Smooth muscle cell (in vitro differentiated cells): ENCODE measurements at regions not wholly inside any gene's neighbourhood (a gene's known extent, or its start where the extent isn't known, plus 50 kb on each side); places are given as distances from the start of the nearest gene placed in this dataset.

Experiments used
- DNase-seq: peaks from one replicate; lab custom pipeline; 2025; ENCODE audit not compliant: unreplicated experiment; lab: John Stamatoyannopoulos, UW
- H2AFZ ChIP-seq: fragments of 200-600 bp; sonication (generic); 2 replicates; pipeline ENCODE4 v1.6.0; 2016; ENCODE audit warnings: antibody characterized with exemption, low read depth, mild to moderate bottlenecking
- H3F3A ChIP-seq: fragments of 200-600 bp; sonication (generic); 2 replicates; pipeline ENCODE4 v1.6.0; 2017; ENCODE audit warnings: antibody characterized with exemption, low read depth
- H3K27ac ChIP-seq: fragments of 200-600 bp; sonication (generic); 2 replicates; pipeline ENCODE4 v1.5.1; 2016; ENCODE audit warnings: low read depth, mild to moderate bottlenecking
- H3K27me3 ChIP-seq: fragments of 200-600 bp; sonication (generic); 2 replicates; pipeline ENCODE4 v1.6.1; 2016; ENCODE audit warnings: low read depth, mild to moderate bottlenecking
- H3K36me3 ChIP-seq: fragments of 200-600 bp; sonication (generic); 2 replicates; pipeline ENCODE4 v1.5.1; 2016; ENCODE audit warnings: low read depth
- H3K4me1 ChIP-seq: fragments of 200-600 bp; sonication (generic); 2 replicates; pipeline ENCODE4 v1.5.1; 2016; ENCODE audit warnings: low read depth
- H3K4me2 ChIP-seq: fragments of 200-600 bp; sonication (generic); 2 replicates; pipeline ENCODE4 v1.6.0; 2016; ENCODE audit warnings: mild to moderate bottlenecking
- H3K4me3 ChIP-seq: fragments of 200-600 bp; sonication (generic); 2 replicates; pipeline ENCODE4 v1.5.1; 2016; ENCODE audit warnings: mild to moderate bottlenecking
- H3K79me2 ChIP-seq: fragments of 200-600 bp; sonication (generic); 2 replicates; pipeline ENCODE4 v1.6.0; 2016; ENCODE audit warnings: low read depth, mild to moderate bottlenecking
- H3K9ac ChIP-seq: fragments of 200-600 bp; sonication (generic); 2 replicates; pipeline ENCODE4 v1.6.0; 2016; ENCODE audit warnings: low read depth
- H3K9me3 ChIP-seq: fragments of 200-600 bp; sonication (generic); replicated peaks from 2 replicates; pipeline ENCODE4 v1.5.1; 2016; ENCODE audit warnings: low read depth
- H4K20me1 ChIP-seq: fragments of 200-600 bp; sonication (generic); 2 replicates; pipeline ENCODE4 v1.6.0; 2016; ENCODE audit warnings: low read depth
- WGBS: methylation state at CpG from one replicate; pipeline ENCODE4 v1.1.7; 2016; ENCODE audit warnings: low lambda C conversion rate; 5-methylcytosine and 5-hydroxymethylcytosine counted together
- TF ChIP-seq, protein P1 (sequence below): fragments of 200-600 bp; sonication (generic); IDR thresholded peaks from 2 replicates; pipeline ENCODE4 v1.5.1; 2017; ENCODE audit warnings: borderline replicate concordance, mild to moderate bottlenecking, antibody characterized with exemption; ENCODE audit not compliant: insufficient read depth, poor library complexity, severe bottlenecking

DNA sequence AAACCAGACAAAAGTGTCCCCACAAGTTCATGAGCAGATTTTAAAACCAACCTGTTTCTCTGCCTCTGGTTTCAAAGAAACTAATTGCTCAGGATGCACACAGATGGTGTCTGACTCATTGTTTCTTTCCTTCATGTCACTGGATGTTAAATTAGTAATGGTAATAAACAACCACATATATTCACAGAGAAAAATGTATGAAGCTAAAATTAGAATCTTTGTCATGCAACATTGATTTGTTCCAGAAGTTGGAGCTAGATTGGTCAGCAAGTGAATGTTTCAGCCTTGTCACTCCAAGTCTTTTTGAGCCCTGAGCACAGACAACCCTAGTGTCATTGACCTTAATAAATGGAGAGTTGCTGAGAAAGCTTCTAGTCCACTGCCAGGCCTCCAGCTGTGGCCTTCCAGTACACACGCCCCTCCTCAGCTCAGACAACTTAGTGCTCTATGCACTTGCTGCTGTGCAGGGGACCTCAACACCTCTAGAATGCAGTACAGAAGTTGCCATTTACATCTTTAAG lies 175.9 kb downstream of the CCDC71L start:
- Histone ChIP-seq H3K9me3 (no peaks in the 10 kb centered on the region), H3F3A (no peaks in the 10 kb centered on the region), H4K20me1 (no peaks in the 10 kb centered on the region), H3K4me3 (no peak overlapping the region), H3K36me3 (no peaks in the 10 kb centered on the region), H3K27me3 (no peaks in the 10 kb centered on the region), H3K4me2 (peak overlapping the region; percentile 17), H3K27ac (peak overlapping the region; percentile 76), H3K4me1 (no peaks in the 10 kb centered on the region), H2AFZ (no peak overlapping the region), H3K9ac (no peak overlapping the region), H3K79me2 (no peaks in the 10 kb centered on the region)
- TF ChIP-seq, protein P1, sequence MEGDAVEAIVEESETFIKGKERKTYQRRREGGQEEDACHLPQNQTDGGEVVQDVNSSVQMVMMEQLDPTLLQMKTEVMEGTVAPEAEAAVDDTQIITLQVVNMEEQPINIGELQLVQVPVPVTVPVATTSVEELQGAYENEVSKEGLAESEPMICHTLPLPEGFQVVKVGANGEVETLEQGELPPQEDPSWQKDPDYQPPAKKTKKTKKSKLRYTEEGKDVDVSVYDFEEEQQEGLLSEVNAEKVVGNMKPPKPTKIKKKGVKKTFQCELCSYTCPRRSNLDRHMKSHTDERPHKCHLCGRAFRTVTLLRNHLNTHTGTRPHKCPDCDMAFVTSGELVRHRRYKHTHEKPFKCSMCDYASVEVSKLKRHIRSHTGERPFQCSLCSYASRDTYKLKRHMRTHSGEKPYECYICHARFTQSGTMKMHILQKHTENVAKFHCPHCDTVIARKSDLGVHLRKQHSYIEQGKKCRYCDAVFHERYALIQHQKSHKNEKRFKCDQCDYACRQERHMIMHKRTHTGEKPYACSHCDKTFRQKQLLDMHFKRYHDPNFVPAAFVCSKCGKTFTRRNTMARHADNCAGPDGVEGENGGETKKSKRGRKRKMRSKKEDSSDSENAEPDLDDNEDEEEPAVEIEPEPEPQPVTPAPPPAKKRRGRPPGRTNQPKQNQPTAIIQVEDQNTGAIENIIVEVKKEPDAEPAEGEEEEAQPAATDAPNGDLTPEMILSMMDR, result no peak
- 83% methylated on average over 1 of the region's 1 CpG for WGBS
- no peak for DNase-seq

DNA sequence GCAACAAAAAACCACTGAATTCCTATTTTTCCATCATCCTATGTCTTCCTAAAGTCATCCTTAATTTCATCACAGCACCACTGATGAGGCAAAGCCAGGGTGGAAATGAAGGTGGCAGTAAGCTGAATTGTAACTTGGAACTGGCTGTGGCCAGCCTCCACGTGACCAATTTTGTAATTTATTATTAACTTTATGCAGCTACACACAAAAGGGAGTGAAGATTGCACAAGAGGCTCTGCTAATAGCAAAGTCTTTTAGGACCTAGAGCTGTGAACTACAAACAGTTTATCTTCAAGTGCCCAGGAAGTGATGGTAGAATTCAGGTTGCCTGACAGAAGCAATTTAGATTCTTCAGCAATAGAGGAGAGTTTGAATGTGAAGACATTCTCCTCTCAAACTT lies 176.4 kb downstream of the CCDC71L start:
- Histone ChIP-seq H3K27ac (peak overlapping the region; percentile 76), H3K79me2 (no peaks in the 10 kb centered on the region), H2AFZ (no peak overlapping the region), H3K4me3 (no peak overlapping the region), H3K9ac (peak overlapping the region; percentile 12), H3K4me2 (no peak overlapping the region), H3K36me3 (no peaks in the 10 kb centered on the region), H3F3A (no peaks in the 10 kb centered on the region), H4K20me1 (no peaks in the 10 kb centered on the region), H3K27me3 (no peaks in the 10 kb centered on the region), H3K4me1 (no peaks in the 10 kb centered on the region), H3K9me3 (no peaks in the 10 kb centered on the region)
- TF ChIP-seq, protein P1, result no peak
- 67% methylated on average over 1 of the region's 1 CpG for WGBS
- no peak for DNase-seq

DNA sequence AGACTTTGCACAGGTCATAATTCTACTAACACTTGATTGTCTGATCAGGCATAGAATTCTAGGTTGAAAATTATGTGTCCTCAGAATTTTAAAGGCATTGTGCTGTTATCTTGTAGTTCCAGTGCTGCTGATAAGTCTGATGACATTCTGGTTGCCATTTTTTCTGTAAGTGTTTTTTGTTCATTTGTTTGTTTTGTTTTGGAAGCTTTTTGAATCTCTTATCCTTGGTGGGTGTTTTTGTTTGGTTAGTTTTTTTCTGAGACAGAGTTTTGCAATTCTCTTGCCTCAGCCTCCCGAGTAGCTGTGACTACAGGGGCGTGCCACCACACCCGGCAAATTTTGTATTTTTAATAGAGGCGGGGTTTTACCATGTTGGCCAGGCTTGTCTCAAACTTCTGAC lies 178.9 kb downstream of the CCDC71L start:
- Histone ChIP-seq H3K9me3 (no peaks in the 10 kb centered on the region), H3K4me2 (no peak overlapping the region), H3K27me3 (no peaks in the 10 kb centered on the region), H3K79me2 (no peaks in the 10 kb centered on the region), H4K20me1 (no peaks in the 10 kb centered on the region), H3K9ac (no peak overlapping the region), H3F3A (no peaks in the 10 kb centered on the region), H3K4me1 (no peaks in the 10 kb centered on the region), H3K36me3 (no peaks in the 10 kb centered on the region), H3K4me3 (no peak overlapping the region), H3K27ac (no peak overlapping the region), H2AFZ (no peak overlapping the region)
- WGBS, result 94% methylated on average over 4 of the region's 4 CpGs
- no peak for DNase-seq
- TF ChIP-seq, protein P1, result no peak

DNA sequence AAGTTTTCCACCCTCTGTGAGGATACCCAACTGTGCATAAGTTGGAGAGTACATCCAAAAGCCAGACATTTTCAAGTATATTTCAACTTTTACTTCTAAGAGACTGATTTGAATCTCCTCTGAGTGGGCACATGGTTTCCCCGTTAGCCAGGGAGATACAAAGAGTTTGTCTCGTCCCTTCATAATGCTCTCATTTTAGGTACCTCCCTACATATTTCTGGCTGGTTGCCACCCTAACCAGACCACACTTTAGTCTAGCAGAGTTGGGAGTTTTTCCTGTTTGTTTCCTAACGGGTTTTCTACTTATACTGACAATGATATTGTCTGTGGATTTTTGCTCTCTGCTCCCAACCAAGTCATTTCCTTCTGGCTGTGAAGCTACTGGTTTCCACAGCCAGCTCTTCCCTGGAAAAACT lies 180.3 kb downstream of the CCDC71L start:
- Histone ChIP-seq H3K9me3 (no peaks in the 10 kb centered on the region), H2AFZ (peak overlapping the region; percentile 27), H3K27me3 (no peaks in the 10 kb centered on the region), H3K36me3 (no peaks in the 10 kb centered on the region), H3K9ac (no peak overlapping the region), H3K4me2 (no peak overlapping the region), H3K79me2 (no peaks in the 10 kb centered on the region), H3K4me1 (no peaks in the 10 kb centered on the region), H3K27ac (no peak overlapping the region), H3F3A (no peaks in the 10 kb centered on the region), H3K4me3 (no peak overlapping the region), H4K20me1 (no peaks in the 10 kb centered on the region)
- DNase-seq, result no peak
- TF ChIP-seq, protein P1, result no peak
- 72% methylated on average over 3 of the region's 3 CpGs for WGBS
